Mesendoderm (in vitro differentiated cells): ENCODE measurements at regions not wholly inside any gene's neighbourhood (a gene's known extent, or its start where the extent isn't known, plus 50 kb on each side); places are given as distances from the start of the nearest gene placed in this dataset.

Experiments
- DNase-seq: peaks from one replicate; pipeline ENCODE4 v3.0.0; 2013
- H2AK5ac ChIP-seq: 2 replicates; pipeline ENCODE4 v1.6.1; 2013; ENCODE audit warnings: low read length, inconsistent platforms
- H2BK120ac ChIP-seq: 2 replicates; pipeline ENCODE4 v1.6.1; 2013; ENCODE audit warnings: low read depth, mild to moderate bottlenecking, low read length, moderate library complexity, mixed read lengths
- H2BK15ac ChIP-seq: replicated peaks from 2 replicates; pipeline ENCODE4 v1.6.1; 2013; ENCODE audit warnings: low read depth, mild to moderate bottlenecking, moderate library complexity
- H2BK5ac ChIP-seq: 2 replicates; pipeline ENCODE4 v1.6.1; 2013; ENCODE audit warnings: low read length, inconsistent platforms
- H3K18ac ChIP-seq: 2 replicates; pipeline ENCODE4 v1.6.1; 2013; ENCODE audit warnings: mild to moderate bottlenecking, low read length, mixed read lengths
- H3K23ac ChIP-seq: one replicate; pipeline ENCODE4 v1.6.1; 2013; ENCODE audit warnings: low read length
- H3K27ac ChIP-seq: 2 replicates; pipeline ENCODE4 v1.5.1; 2013; ENCODE audit warnings: low read depth, mild to moderate bottlenecking, inconsistent platforms, low read length, moderate library complexity
- H3K27me3 ChIP-seq: 2 replicates; pipeline ENCODE4 v1.6.1; 2013; ENCODE audit warnings: low read length, control low read depth, mild to moderate bottlenecking, inconsistent platforms; ENCODE audit not compliant: insufficient read depth, poor library complexity
- H3K36me3 ChIP-seq: 2 replicates; pipeline ENCODE4 v1.6.1; 2013; ENCODE audit warnings: low read length, inconsistent platforms; ENCODE audit not compliant: control insufficient read depth, insufficient read depth
- H3K4ac ChIP-seq: one replicate; pipeline ENCODE4 v1.6.1; 2013; ENCODE audit warnings: low read depth, mild to moderate bottlenecking, low read length, moderate library complexity
- H3K4me1 ChIP-seq: 2 replicates; pipeline ENCODE4 v1.6.1; 2013; ENCODE audit warnings: low read depth, low read length, inconsistent platforms; ENCODE audit not compliant: control insufficient read depth
- H3K4me2 ChIP-seq: 2 replicates; pipeline ENCODE4 v1.6.1; 2013; ENCODE audit warnings: low read length
- H3K4me3 ChIP-seq: 2 replicates; pipeline ENCODE4 v1.5.1; 2013; ENCODE audit warnings: mild to moderate bottlenecking, low read length
- H3K56ac ChIP-seq: one replicate; pipeline ENCODE4 v1.6.1; 2013; ENCODE audit warnings: low read length
- H3K79me1 ChIP-seq: 2 replicates; pipeline ENCODE4 v1.6.1; 2013; ENCODE audit warnings: low read length, inconsistent platforms
- H3K79me2 ChIP-seq: 2 replicates; pipeline ENCODE4 v1.6.1; 2013; ENCODE audit warnings: mild to moderate bottlenecking, low read length; ENCODE audit not compliant: control insufficient read depth, insufficient read depth
- H3K9ac ChIP-seq: 2 replicates; pipeline ENCODE4 v1.6.1; 2013; ENCODE audit warnings: low read length, inconsistent platforms
- H4K5ac ChIP-seq: one replicate; pipeline ENCODE4 v1.6.1; 2013; ENCODE audit warnings: low read length
- H4K8ac ChIP-seq: one replicate; pipeline ENCODE4 v1.6.1; 2013; ENCODE audit warnings: low read depth, mild to moderate bottlenecking, control low read depth, low read length, moderate library complexity
- WGBS: extraction: QIAGEN DNeasy Blood & Tissue Kit; methylation state at CpG from one replicate; pipeline ENCODE4 v1.1.7; 2013; ENCODE audit warnings: low lambda C conversion rate, missing lambda C conversion rate; ENCODE audit not compliant: insufficient coverage; ENCODE audit errors: extremely low coverage; 5-methylcytosine and 5-hydroxymethylcytosine counted together

DNA sequence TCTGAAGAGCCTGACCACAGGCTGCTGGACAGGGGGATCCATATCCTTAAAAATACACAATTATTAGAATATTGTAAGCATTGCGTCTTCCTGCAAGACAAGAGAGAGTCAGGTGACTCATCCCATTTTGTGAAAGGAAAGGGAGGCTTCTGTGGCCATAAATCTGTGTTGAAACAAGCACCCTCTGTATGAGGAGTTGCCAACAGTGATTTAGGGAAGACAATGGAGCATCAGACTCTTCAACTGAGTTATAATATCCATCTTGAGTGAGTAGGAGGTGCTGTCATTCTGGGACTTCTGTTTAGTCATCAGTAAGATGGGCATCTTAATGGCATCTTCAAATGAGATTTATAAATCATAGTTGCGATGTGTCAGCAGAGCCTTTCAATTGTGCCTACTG is 554.5 kb downstream of the AACS start:
- WGBS = no CpG with 5 or more reads among the region's 2 CpGs

GRCh38 chr12:125633686-125634085 is 568.5 kb downstream of the AACS start:
- no peak overlapping the region for H3K18ac ChIP-seq

More for the DNA sequence above, 554.5 kb downstream of the AACS start:
- Histone ChIP-seq H3K4me3 (no peak overlapping the region), H2BK15ac (no peak overlapping the region), H2BK120ac (no peak overlapping the region), H2BK5ac (no peak overlapping the region), H4K8ac (no peak overlapping the region), H3K9ac (no peak overlapping the region), H3K79me2 (no peaks in the 10 kb centered on the region), H3K56ac (no peak overlapping the region), H3K27me3 (no peaks in the 10 kb centered on the region), H3K79me1 (no peaks in the 10 kb centered on the region), H3K36me3 (no peaks in the 10 kb centered on the region), H3K4me2 (no peak overlapping the region), H3K18ac (no peak overlapping the region), H4K5ac (no peak overlapping the region), H3K4ac (no peak overlapping the region), H2AK5ac (no peak overlapping the region), H3K23ac (no peak overlapping the region), H3K27ac (no peak overlapping the region), H3K4me1 (no peaks in the 10 kb centered on the region)
- no peak for DNase-seq

DNA sequence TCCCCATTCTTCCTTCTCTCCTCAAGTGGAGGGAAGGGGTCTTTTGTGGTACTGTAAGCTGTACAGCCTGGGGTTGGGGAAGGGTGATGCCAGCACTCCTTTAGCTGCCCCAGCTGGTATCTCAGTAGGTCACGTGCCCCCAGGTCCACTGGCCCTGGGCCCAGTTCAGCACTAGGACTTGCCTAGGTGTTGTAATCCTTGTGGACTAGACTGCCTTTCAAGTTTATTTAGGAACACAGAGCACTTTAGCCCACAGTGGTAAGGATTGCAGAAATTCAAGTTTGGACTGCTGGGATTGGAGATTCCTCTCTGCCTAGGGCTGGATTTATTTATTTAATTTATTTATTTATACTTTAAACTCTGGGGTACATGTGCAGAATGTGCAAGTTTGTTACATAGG is 569.6 kb downstream of the AACS start:
- no peak for DNase-seq
- Histone ChIP-seq H2BK5ac (no peak overlapping the region), H2BK15ac (no peak overlapping the region), H3K9ac (no peak overlapping the region), H3K4me2 (no peak overlapping the region), H3K56ac (no peak overlapping the region), H3K79me2 (no peaks in the 10 kb centered on the region), H3K18ac (no peak overlapping the region), H2BK120ac (no peak overlapping the region), H3K4me3 (no peak overlapping the region), H4K5ac (no peak overlapping the region), H3K79me1 (no peaks in the 10 kb centered on the region), H4K8ac (no peak overlapping the region), H3K27ac (no peak overlapping the region), H3K4me1 (no peaks in the 10 kb centered on the region), H3K36me3 (no peaks in the 10 kb centered on the region), H3K4ac (no peak overlapping the region), H3K23ac (no peak overlapping the region), H2AK5ac (no peak overlapping the region), H3K27me3 (no peaks in the 10 kb centered on the region)
- WGBS = no CpG with 5 or more reads among the region's 1 CpG

More at GRCh38 chr12:125633686-125634085, 568.5 kb downstream of the AACS start:
- no peak overlapping the region for H3K4ac ChIP-seq
- no peak overlapping the region for H3K56ac ChIP-seq
- H3K9ac ChIP-seq = no peak overlapping the region
- DNase-seq = peak; percentile 60
- H3K23ac ChIP-seq = no peak overlapping the region
- no peak overlapping the region for H3K4me2 ChIP-seq
- H3K4me3 ChIP-seq = no peak overlapping the region
- no peak overlapping the region for H4K5ac ChIP-seq
- no peak overlapping the region for H4K8ac ChIP-seq
- no peaks in the 10 kb centered on the region for H3K36me3 ChIP-seq
- no peaks in the 10 kb centered on the region for H3K79me1 ChIP-seq
- H3K27ac ChIP-seq = no peak overlapping the region
- no peak overlapping the region for H2AK5ac ChIP-seq
- H2BK120ac ChIP-seq = no peak overlapping the region
- H3K27me3 ChIP-seq = no peaks in the 10 kb centered on the region
- no peak overlapping the region for H2BK5ac ChIP-seq
- no peaks in the 10 kb centered on the region for H3K4me1 ChIP-seq
- H2BK15ac ChIP-seq = no peak overlapping the region
- no peaks in the 10 kb centered on the region for H3K79me2 ChIP-seq

DNA sequence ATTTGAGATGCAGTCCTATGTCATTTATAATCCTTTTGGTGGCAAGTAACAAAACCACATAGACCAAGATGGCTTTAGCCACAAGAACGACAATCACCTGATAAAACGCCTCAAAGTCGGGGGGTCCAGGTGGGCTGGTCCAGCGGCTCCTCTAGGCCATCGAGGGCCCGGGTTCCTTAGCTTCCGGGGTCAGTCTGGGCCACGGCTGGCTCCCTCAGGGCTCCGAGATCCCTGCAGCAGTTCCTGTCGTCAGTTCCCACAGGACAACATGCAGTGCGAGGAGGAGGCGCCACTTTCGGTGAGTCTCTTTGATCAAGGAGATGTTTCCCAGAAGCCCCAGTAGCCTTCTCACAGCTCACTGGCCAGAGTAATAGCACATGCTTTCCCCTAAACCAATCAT is 574.6 kb downstream of the AACS start:
- Histone ChIP-seq H3K27me3 (no peaks in the 10 kb centered on the region), H4K8ac (no peak overlapping the region), H2BK120ac (no peak overlapping the region), H3K4me2 (no peak overlapping the region), H3K9ac (no peak overlapping the region), H3K56ac (no peak overlapping the region), H4K5ac (no peak overlapping the region), H3K23ac (no peak overlapping the region), H2BK5ac (no peak overlapping the region), H3K18ac (no peak overlapping the region), H3K79me2 (no peaks in the 10 kb centered on the region), H3K27ac (no peak overlapping the region), H2BK15ac (no peak overlapping the region), H2AK5ac (no peak overlapping the region), H3K36me3 (no peaks in the 10 kb centered on the region), H3K79me1 (no peaks in the 10 kb centered on the region), H3K4me1 (no peaks in the 10 kb centered on the region), H3K4me3 (no peak overlapping the region), H3K4ac (no peak overlapping the region)
- DNase-seq = no peak
- no CpG with 5 or more reads among the region's 13 CpGs for WGBS

DNA sequence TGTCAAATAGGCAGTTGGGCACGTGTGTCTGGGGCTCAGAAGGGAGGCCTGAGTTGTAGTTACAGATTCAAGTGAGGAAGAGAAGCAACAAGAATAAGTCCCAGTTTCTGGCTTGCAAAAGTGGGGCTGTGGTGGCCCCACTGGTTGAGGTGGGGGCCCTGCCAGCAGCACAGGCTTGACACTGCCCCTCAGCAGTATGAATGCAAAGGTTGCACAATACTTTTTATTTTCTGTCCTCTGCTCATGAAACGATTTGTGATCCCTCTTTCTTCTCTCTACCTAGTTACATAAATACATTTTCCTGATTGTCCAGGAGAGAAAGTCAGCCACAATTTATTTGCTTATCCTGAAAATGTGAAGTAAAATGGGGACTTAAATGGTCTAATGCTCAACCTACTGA is 577.8 kb downstream of the AACS start:
- Histone ChIP-seq H2AK5ac (no peak overlapping the region), H4K5ac (no peak overlapping the region), H3K18ac (no peak overlapping the region), H3K27me3 (no peaks in the 10 kb centered on the region), H3K36me3 (no peaks in the 10 kb centered on the region), H3K79me1 (no peaks in the 10 kb centered on the region), H2BK120ac (no peak overlapping the region), H2BK15ac (no peak overlapping the region), H3K56ac (no peak overlapping the region), H4K8ac (no peak overlapping the region), H3K4me3 (no peak overlapping the region), H3K23ac (no peak overlapping the region), H2BK5ac (no peak overlapping the region), H3K27ac (no peak overlapping the region), H3K9ac (no peak overlapping the region), H3K4ac (no peak overlapping the region), H3K4me2 (no peak overlapping the region), H3K79me2 (no peaks in the 10 kb centered on the region), H3K4me1 (no peaks in the 10 kb centered on the region)
- no CpG with 5 or more reads among the region's 2 CpGs for WGBS
- no peak for DNase-seq

DNA sequence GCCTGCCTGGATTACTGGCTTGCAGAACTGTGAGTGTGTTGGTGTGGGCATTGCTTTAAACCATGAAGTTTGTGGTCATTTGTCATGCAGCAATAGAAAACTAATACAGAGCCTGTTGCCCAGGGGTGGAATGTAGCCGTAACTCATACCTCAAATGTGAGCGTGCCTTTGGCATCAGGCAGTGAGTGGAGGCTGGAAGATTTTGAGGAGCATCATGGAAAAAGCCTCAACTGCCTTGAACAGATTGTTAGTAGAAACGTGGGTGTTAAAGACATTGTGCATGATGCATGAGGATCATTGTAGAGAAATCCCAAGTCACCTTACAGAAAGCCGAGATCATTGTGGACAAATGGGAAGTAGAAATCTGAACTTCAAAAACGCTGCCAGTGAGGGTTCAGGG is 580.5 kb downstream of the AACS start:
- H2AK5ac ChIP-seq = no peak overlapping the region
- H3K27ac ChIP-seq = no peak overlapping the region
- H3K18ac ChIP-seq = no peak overlapping the region
- H3K27me3 ChIP-seq = no peaks in the 10 kb centered on the region
- H4K8ac ChIP-seq = no peak overlapping the region
- H3K23ac ChIP-seq = no peak overlapping the region
- no peak overlapping the region for H2BK15ac ChIP-seq
- H2BK5ac ChIP-seq = no peak overlapping the region
- DNase-seq = no peak
- H3K9ac ChIP-seq = no peak overlapping the region
- no peak overlapping the region for H3K4me3 ChIP-seq
- no peaks in the 10 kb centered on the region for H3K36me3 ChIP-seq
- no peaks in the 10 kb centered on the region for H3K4me1 ChIP-seq
- H2BK120ac ChIP-seq = no peak overlapping the region
- H3K4ac ChIP-seq = no peak overlapping the region
- H3K56ac ChIP-seq = no peak overlapping the region
- H4K5ac ChIP-seq = no peak overlapping the region
- H3K79me2 ChIP-seq = no peaks in the 10 kb centered on the region
- no peaks in the 10 kb centered on the region for H3K79me1 ChIP-seq
- H3K4me2 ChIP-seq = no peak overlapping the region
- WGBS = no CpG with 5 or more reads among the region's 5 CpGs
